ENCODE measurements at regions not wholly inside any gene's neighbourhood (a gene's known extent, or its start where the extent isn't known, plus 50 kb on each side); places are given as distances from the start of the nearest gene placed in this dataset.

GRCh38 chr1:239282411-239282810 is 104.0 kb upstream of the CHRM3 start:
- no peaks in the 10 kb centered on the region for H3K36me3 ChIP-seq (ENCODE audit: insufficient read depth, low read length)
- no peaks in the 10 kb centered on the region for H3K9me3 ChIP-seq (ENCODE audit: low read length)
- DNase-seq: no peak
- no peak overlapping the region for H3K4me3 ChIP-seq (ENCODE audit: low read length)
- POLR2A ChIA-PET: no interaction called here
- H3K4me1 ChIP-seq (ENCODE audit: insufficient read depth, low read length): no peaks in the 10 kb centered on the region
- no peak overlapping the region for H3K27ac ChIP-seq (ENCODE audit: low read depth, low read length)
- CTCF ChIA-PET: no interaction called here
- Mint-ChIP-seq H3K27me3 (no peaks in the 10 kb centered on the region), H3K4me1 (no peaks in the 10 kb centered on the region), H3K36me3 (no peaks in the 10 kb centered on the region), H3K9me3 (no peaks in the 10 kb centered on the region), H3K4me3 (no peak overlapping the region), H3K27ac (no peak overlapping the region)
- no peaks in the 10 kb centered on the region for H3K27me3 ChIP-seq (ENCODE audit: insufficient read depth, low read length, poor library complexity, severe bottlenecking)

- Mint-ChIP-seq H3K4me3 (no peak overlapping the region), H3K36me3 (no peaks in the 10 kb centered on the region), H3K27ac (no peak overlapping the region), H3K27me3 (no peaks in the 10 kb centered on the region), H3K4me1 (no peaks in the 10 kb centered on the region), H3K9me3 (peaks cover 0 to 9% (median 0%) of the 10 kb centered on the region in 5 donors)
- no peak overlapping the region for H3K27ac ChIP-seq (ENCODE audit: low read depth, low read length)
- no peaks in the 10 kb centered on the region for H3K36me3 ChIP-seq (ENCODE audit: insufficient read depth, low read length)
- H3K27me3 ChIP-seq (ENCODE audit: insufficient read depth, low read length, poor library complexity, severe bottlenecking): no peaks in the 10 kb centered on the region
- CTCF ChIA-PET: no interaction called here
- no peaks in the 10 kb centered on the region for H3K4me1 ChIP-seq (ENCODE audit: insufficient read depth, low read length)
- H3K4me3 ChIP-seq (ENCODE audit: low read length): no peak overlapping the region
- POLR2A ChIA-PET: no interaction called here
- H3K9me3 ChIP-seq (ENCODE audit: low read length): no peaks in the 10 kb centered on the region
- DNase-seq: no peak
These were observed 110.3 kb upstream of the CHRM3 start for GRCh38 chr1:239276051-239276450.

- Histone ChIP-seq H3K27ac (ENCODE audit: low read depth, low read length) (no peak overlapping the region), H3K4me3 (ENCODE audit: low read length) (no peak overlapping the region), H3K27me3 (ENCODE audit: insufficient read depth, low read length, poor library complexity, severe bottlenecking) (no peaks in the 10 kb centered on the region), H3K4me1 (ENCODE audit: insufficient read depth, low read length) (no peaks in the 10 kb centered on the region), H3K36me3 (ENCODE audit: insufficient read depth, low read length) (no peaks in the 10 kb centered on the region), H3K9me3 (ENCODE audit: low read length) (no peaks in the 10 kb centered on the region)
- Mint-ChIP-seq H3K27ac (no peak overlapping the region), H3K36me3 (no peaks in the 10 kb centered on the region), H3K4me3 (no peak overlapping the region), H3K9me3 (peaks cover 0 to 9% (median 0%) of the 10 kb centered on the region in 5 donors), H3K4me1 (no peaks in the 10 kb centered on the region), H3K27me3 (no peaks in the 10 kb centered on the region)
- CTCF ChIA-PET: no interaction called here
- POLR2A ChIA-PET: no interaction called here
- DNase-seq: no peak
These were observed 112.0 kb upstream of the CHRM3 start for GRCh38 chr1:239274242-239274830.

GRCh38 chr1:239270509-239270908 is 115.9 kb upstream of the CHRM3 start:
- Histone ChIP-seq H3K4me1 (ENCODE audit: insufficient read depth, low read length) (no peaks in the 10 kb centered on the region), H3K9me3 (ENCODE audit: low read length) (no peaks in the 10 kb centered on the region), H3K27ac (ENCODE audit: low read depth, low read length) (no peak overlapping the region), H3K4me3 (ENCODE audit: low read length) (no peak overlapping the region), H3K36me3 (ENCODE audit: insufficient read depth, low read length) (no peaks in the 10 kb centered on the region), H3K27me3 (ENCODE audit: insufficient read depth, low read length, poor library complexity, severe bottlenecking) (no peaks in the 10 kb centered on the region)
- Mint-ChIP-seq H3K27me3 (no peaks in the 10 kb centered on the region), H3K27ac (no peak overlapping the region), H3K36me3 (no peaks in the 10 kb centered on the region), H3K4me3 (no peak overlapping the region), H3K9me3 (peaks cover 0 to 9% (median 0%) of the 10 kb centered on the region in 5 donors), H3K4me1 (no peaks in the 10 kb centered on the region)
- POLR2A ChIA-PET: no interaction called here
- CTCF ChIA-PET: no interaction called here
- DNase-seq: no peak

- Mint-ChIP-seq H3K4me3 (no peak overlapping the region), H3K27me3 (no peaks in the 10 kb centered on the region), H3K4me1 (no peaks in the 10 kb centered on the region), H3K9me3 (peaks cover 0 to 6% (median 0%) of the 10 kb centered on the region in 5 donors), H3K27ac (peak overlapping the region in 1 of 8 donors; percentile 18), H3K36me3 (no peaks in the 10 kb centered on the region)
- ChIA-PET CTCF (interaction anchor here (1.3 kb wide), 1 partner anchor 8 kb away, joined by 3 read pairs; no protein-coding TSS in a partner anchor), POLR2A (no interaction called here)
- no peak overlapping the region for H3K27ac ChIP-seq (ENCODE audit: low read depth, low read length)
- H3K4me1 ChIP-seq (ENCODE audit: insufficient read depth, low read length): no peaks in the 10 kb centered on the region
- no peaks in the 10 kb centered on the region for H3K27me3 ChIP-seq (ENCODE audit: insufficient read depth, low read length, poor library complexity, severe bottlenecking)
- no peaks in the 10 kb centered on the region for H3K9me3 ChIP-seq (ENCODE audit: low read length)
- no peak for DNase-seq
- no peaks in the 10 kb centered on the region for H3K36me3 ChIP-seq (ENCODE audit: insufficient read depth, low read length)
- H3K4me3 ChIP-seq (ENCODE audit: low read length): no peak overlapping the region
These were observed 116.7 kb upstream of the CHRM3 start for GRCh38 chr1:239269706-239270105.

- no peak overlapping the region for H3K27ac Mint-ChIP-seq
- POLR2A ChIA-PET: no interaction called here
- peaks cover 0 to 2% (median 0%) of the 10 kb centered on the region in 5 donors for H3K9me3 Mint-ChIP-seq
- Histone ChIP-seq H3K36me3 (ENCODE audit: insufficient read depth, low read length) (no peaks in the 10 kb centered on the region), H3K4me1 (ENCODE audit: insufficient read depth, low read length) (no peaks in the 10 kb centered on the region), H3K27me3 (ENCODE audit: insufficient read depth, low read length, poor library complexity, severe bottlenecking) (no peaks in the 10 kb centered on the region), H3K27ac (ENCODE audit: low read depth, low read length) (no peak overlapping the region), H3K9me3 (ENCODE audit: low read length) (no peaks in the 10 kb centered on the region), H3K4me3 (ENCODE audit: low read length) (no peak overlapping the region)
- CTCF ChIA-PET: interaction anchor here (1.3 kb wide), 1 partner anchor 9 kb away, joined by 3 read pairs; no protein-coding TSS in a partner anchor
- no peak overlapping the region for H3K4me3 Mint-ChIP-seq
- H3K4me1 Mint-ChIP-seq: no peaks in the 10 kb centered on the region
- H3K27me3 Mint-ChIP-seq: no peaks in the 10 kb centered on the region
- no peak for DNase-seq
- H3K36me3 Mint-ChIP-seq: no peaks in the 10 kb centered on the region
These were observed 117.4 kb upstream of the CHRM3 start for GRCh38 chr1:239268941-239269340.

GRCh38 chr1:239268007-239268406 is 118.4 kb upstream of the CHRM3 start:
- no peak overlapping the region for H3K27ac ChIP-seq (ENCODE audit: low read depth, low read length)
- Mint-ChIP-seq H3K36me3 (no peaks in the 10 kb centered on the region), H3K27me3 (no peaks in the 10 kb centered on the region), H3K27ac (no peak overlapping the region), H3K4me1 (no peaks in the 10 kb centered on the region), H3K4me3 (no peak overlapping the region), H3K9me3 (peaks cover 0 to 2% (median 0%) of the 10 kb centered on the region in 5 donors)
- no peaks in the 10 kb centered on the region for H3K27me3 ChIP-seq (ENCODE audit: insufficient read depth, low read length, poor library complexity, severe bottlenecking)
- H3K4me3 ChIP-seq (ENCODE audit: low read length): no peak overlapping the region
- ChIA-PET POLR2A (no interaction called here), CTCF (no interaction called here)
- no peaks in the 10 kb centered on the region for H3K9me3 ChIP-seq (ENCODE audit: low read length)
- no peaks in the 10 kb centered on the region for H3K36me3 ChIP-seq (ENCODE audit: insufficient read depth, low read length)
- DNase-seq: no peak
- no peaks in the 10 kb centered on the region for H3K4me1 ChIP-seq (ENCODE audit: insufficient read depth, low read length)

- no peak overlapping the region for H3K27ac ChIP-seq (ENCODE audit: low read depth, low read length)
- Mint-ChIP-seq H3K36me3 (no peaks in the 10 kb centered on the region), H3K9me3 (peaks cover 0 to 6% (median 0%) of the 10 kb centered on the region in 5 donors), H3K4me1 (no peaks in the 10 kb centered on the region), H3K27me3 (no peaks in the 10 kb centered on the region), H3K4me3 (no peak overlapping the region), H3K27ac (no peak overlapping the region)
- H3K4me3 ChIP-seq (ENCODE audit: low read length): no peak overlapping the region
- H3K9me3 ChIP-seq (ENCODE audit: low read length): no peaks in the 10 kb centered on the region
- POLR2A ChIA-PET: no interaction called here
- no peaks in the 10 kb centered on the region for H3K4me1 ChIP-seq (ENCODE audit: insufficient read depth, low read length)
- DNase-seq: no peak
- CTCF ChIA-PET: no interaction called here
- H3K36me3 ChIP-seq (ENCODE audit: insufficient read depth, low read length): no peaks in the 10 kb centered on the region
- H3K27me3 ChIP-seq (ENCODE audit: insufficient read depth, low read length, poor library complexity, severe bottlenecking): no peaks in the 10 kb centered on the region
These were observed 122.6 kb upstream of the CHRM3 start for GRCh38 chr1:239263801-239264200.

GRCh38 chr1:239262538-239262937 is 123.8 kb upstream of the CHRM3 start:
- no peaks in the 10 kb centered on the region for H3K36me3 Mint-ChIP-seq
- no peak overlapping the region for H3K27ac ChIP-seq (ENCODE audit: low read depth, low read length)
- no peaks in the 10 kb centered on the region for H3K27me3 ChIP-seq (ENCODE audit: insufficient read depth, low read length, poor library complexity, severe bottlenecking)
- H3K4me3 Mint-ChIP-seq: no peak overlapping the region
- no peak overlapping the region for H3K27ac Mint-ChIP-seq
- H3K36me3 ChIP-seq (ENCODE audit: insufficient read depth, low read length): no peaks in the 10 kb centered on the region
- DNase-seq: no peak
- H3K9me3 Mint-ChIP-seq: peaks cover 0 to 6% (median 0%) of the 10 kb centered on the region in 5 donors
- no peak overlapping the region for H3K4me3 ChIP-seq (ENCODE audit: low read length)
- no peaks in the 10 kb centered on the region for H3K4me1 Mint-ChIP-seq
- ChIA-PET POLR2A (no interaction called here), CTCF (no interaction called here)
- H3K9me3 ChIP-seq (ENCODE audit: low read length): no peaks in the 10 kb centered on the region
- H3K27me3 Mint-ChIP-seq: no peaks in the 10 kb centered on the region
- no peaks in the 10 kb centered on the region for H3K4me1 ChIP-seq (ENCODE audit: insufficient read depth, low read length)
